Endothelial cell of umbilical vein (primary cell): ENCODE measurements at regions not wholly inside any gene's neighbourhood (a gene's known extent, or its start where the extent isn't known, plus 50 kb on each side); places are given as distances from the start of the nearest gene placed in this dataset.

Experiments
- BruUV-seq: library from RNA; stranded (reverse); fragments of 400-500 nt; replicated peaks from 2 replicates; lab custom pipeline; 2021; lab: Mats Ljungman, UMichigan
- CTCF ChIA-PET: fragments of 300-600, 350-600 bp; sonication (Branson Sonifier 250); formaldehyde crosslinking; loops from one replicate; lab custom pipeline; 2021; ENCODE audit warnings: antibody characterized with exemption, inconsistent platforms; lab: Charles Lee
- POLR2A ChIA-PET: fragments of 300-600, 350-600 bp; sonication (Branson Sonifier 250); formaldehyde crosslinking; loops from one replicate; lab custom pipeline; 2021; ENCODE audit warnings: antibody characterized with exemption, inconsistent platforms; lab: Charles Lee
- DNase-seq: peaks from one replicate; pipeline ENCODE4 v3.0.0-alpha.2; 2011; ENCODE audit warnings: low read depth, low spot score
- FAIRE-seq: peaks from 2 replicates; lab custom pipeline; 2011; peaks lifted over from hg19 to GRCh38; lab: Jason Lieb, UNC
- H2AFZ ChIP-seq: 2 replicates; pipeline ENCODE4 v1.6.0; 2012; ENCODE audit warnings: low read depth, low read length, control low read depth, inconsistent platforms
- H3K27ac ChIP-seq: 2 replicates; pipeline ENCODE4 v1.5.1; 2011; ENCODE audit warnings: low read depth, mild to moderate bottlenecking, control low read depth, low read length, moderate library complexity; ENCODE audit not compliant: insufficient read depth
- H3K27me3 ChIP-seq, 2 experiments: 2 replicates each; pipeline versions ENCODE4 v1.6.0 to v1.6.1; 2011; ENCODE audit warnings: low read length in 2 of 2, mixed read lengths in 1 of 2; ENCODE audit not compliant: control insufficient read depth in 2 of 2, insufficient read depth in 2 of 2
- H3K36me3 ChIP-seq, 2 experiments: 2 replicates in 1 of 2; 3 replicates in 1 of 2; pipeline ENCODE4 v1.5.1; 2011; ENCODE audit warnings: low read length in 2 of 2, mild to moderate bottlenecking in 1 of 2, moderate library complexity in 1 of 2; ENCODE audit not compliant: control insufficient read depth in 2 of 2, insufficient read depth in 2 of 2; ENCODE audit errors: extremely low read depth in 1 of 2
- H3K4me1 ChIP-seq: 3 replicates; pipeline ENCODE4 v1.5.1; 2011; ENCODE audit warnings: mild to moderate bottlenecking, low read length; ENCODE audit not compliant: control insufficient read depth, insufficient read depth; ENCODE audit errors: extremely low read depth
- H3K4me2 ChIP-seq: 2 replicates; pipeline ENCODE4 v1.6.1; 2011; ENCODE audit warnings: low read length, control low read depth, mixed read lengths; ENCODE audit not compliant: insufficient read depth
- H3K4me3 ChIP-seq, 3 experiments: fragments of 200-600 bp in 1 of 3; sonication (generic), shearing (Covaris generic) in 1 of 3; replicated peaks in 1 of 3; 2 replicates each; pipeline ENCODE4 v1.5.1; 2011 to 2016; ENCODE audit warnings: control low read depth in 3 of 3, low read length in 3 of 3, mild to moderate bottlenecking in 2 of 3, inconsistent platforms in 1 of 3, low read depth in 1 of 3, moderate library complexity in 1 of 3; ENCODE audit not compliant: insufficient read depth in 1 of 3
- H3K79me2 ChIP-seq: 2 replicates; pipeline ENCODE4 v1.6.0; 2012; ENCODE audit warnings: low read length, inconsistent platforms; ENCODE audit not compliant: control insufficient read depth, insufficient read depth
- H3K9ac ChIP-seq: replicated peaks from 2 replicates; pipeline ENCODE3; 2011; ENCODE audit warnings: low read length, control low read depth; ENCODE audit not compliant: insufficient read depth; ENCODE audit errors: extremely low read depth
- H3K9me1 ChIP-seq: replicated peaks from 3 replicates; pipeline ENCODE4 v1.6.0; 2011; ENCODE audit warnings: mild to moderate bottlenecking, low read length; ENCODE audit not compliant: control insufficient read depth, insufficient read depth; ENCODE audit errors: extremely low read depth
- H3K9me3 ChIP-seq: replicated peaks from 2 replicates; pipeline ENCODE4 v1.5.1; 2012; ENCODE audit warnings: low read length, inconsistent platforms; ENCODE audit not compliant: control insufficient read depth, insufficient read depth
- H4K20me1 ChIP-seq: replicated peaks from 2 replicates; pipeline ENCODE3; 2011; ENCODE audit warnings: mild to moderate bottlenecking, low read length; ENCODE audit not compliant: control insufficient read depth, insufficient read depth; ENCODE audit errors: extremely low read depth
- EZH2 ChIP-seq: IDR thresholded peaks from 2 replicates; pipeline ENCODE4 v1.6.1; 2012; ENCODE audit warnings: borderline replicate concordance, low read depth, mild to moderate bottlenecking, moderate library complexity, low read length, inconsistent platforms; ENCODE audit not compliant: severe bottlenecking
- FOS ChIP-seq: IDR thresholded peaks from 2 replicates; pipeline ENCODE4 v1.6.1; 2011; ENCODE audit warnings: mild to moderate bottlenecking, low read length, moderate library complexity, borderline replicate concordance; ENCODE audit not compliant: insufficient read depth
- GATA2 ChIP-seq: IDR thresholded peaks from 2 replicates; pipeline ENCODE4 v1.7.0; 2011; ENCODE audit warnings: low read depth, mild to moderate bottlenecking, moderate library complexity, mixed read lengths, low read length; ENCODE audit not compliant: insufficient read length, insufficient read depth
- JUN ChIP-seq: IDR thresholded peaks from 2 replicates; pipeline ENCODE4 v1.6.1; 2011; ENCODE audit warnings: borderline replicate concordance, low read depth; ENCODE audit not compliant: insufficient read length, insufficient read depth
- MYC ChIP-seq: IDR thresholded peaks from one replicate; pipeline ENCODE4 v1.6.1; 2011; ENCODE audit warnings: mild to moderate bottlenecking, low read depth, low read length
- POLR2A ChIP-seq: IDR thresholded peaks from 2 replicates; pipeline ENCODE4 v1.6.1; 2012; ENCODE audit warnings: low read depth, mild to moderate bottlenecking, control low read depth, low read length
- POLR2AphosphoS5 ChIP-seq: IDR thresholded peaks from 2 replicates; pipeline ENCODE4 v1.6.1; 2012; ENCODE audit warnings: low read depth, mild to moderate bottlenecking, control low read depth, low read length, moderate library complexity; ENCODE audit not compliant: insufficient read depth
- dilution Hi-C: fragments of 300-500 bp; cut with MboI; formaldehyde crosslinking; loops from one replicate; pipeline ENCODE4 v1.15.0; 2019; ENCODE audit warnings: low sequenced_read_pairs; ENCODE audit not compliant: extremely low pct_ligation_motif_present
- intact Hi-C: fragments of 100-400 bp; cut with micrococcal nuclease; formaldehyde crosslinking; loops from one replicate; pipeline ENCODE4 v1.10.0; 2022
- TF ChIP-seq, protein P1 (sequence below), 2 donors: IDR thresholded peaks; 1 replicate in 1 of 2; 2 replicates in 1 of 2; pipeline ENCODE4 v1.5.1; 2011; ENCODE audit warnings: low read length in 2 of 2, mild to moderate bottlenecking in 2 of 2, moderate library complexity in 2 of 2, control low read depth in 1 of 2, inconsistent platforms in 1 of 2, low read depth in 1 of 2; ENCODE audit not compliant: insufficient read depth in 1 of 2; ENCODE audit errors: extremely low read depth in 1 of 2
- TF ChIP-seq, protein P2 (sequence below): IDR thresholded peaks from 2 replicates; pipeline ENCODE4 v1.6.1; 2011; ENCODE audit not compliant: insufficient read depth, insufficient read length

DNA sequence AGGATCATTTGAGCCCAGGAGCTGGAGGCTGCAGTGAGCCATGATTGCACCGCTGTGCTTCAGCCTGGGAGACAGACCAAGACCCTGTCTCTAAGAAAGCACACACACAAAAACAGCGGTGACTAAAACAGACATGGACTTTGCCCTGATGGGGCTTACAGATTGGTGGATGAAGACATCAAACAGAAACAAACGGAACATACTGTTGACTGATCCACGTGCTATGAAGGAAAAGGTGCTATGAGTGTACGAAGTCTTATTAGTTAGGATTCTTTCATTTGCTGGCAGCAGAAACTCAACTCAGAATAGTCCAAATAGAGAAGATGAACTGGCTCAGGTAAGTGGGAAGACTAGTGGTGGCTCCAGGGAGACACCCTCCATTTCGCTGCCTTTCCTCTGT, 309.8 kb upstream of the N4BP1 start:
- Histone ChIP-seq H3K36me3 (no peaks in the 10 kb centered on the region), H3K9me1 (no peaks in the 10 kb centered on the region), H3K4me3 (no peak overlapping the region), H4K20me1 (no peaks in the 10 kb centered on the region), H3K4me2 (no peak overlapping the region), H2AFZ (no peak overlapping the region), H3K27me3 (no peaks in the 10 kb centered on the region), H3K9me3 (no peaks in the 10 kb centered on the region), H3K9ac (no peak overlapping the region), H3K4me1 (no peaks in the 10 kb centered on the region), H3K27ac (no peak overlapping the region), H3K79me2 (no peaks in the 10 kb centered on the region)
- no peak for FAIRE-seq
- BruUV-seq, result no TSS peak
- no peak for TF ChIP-seq GATA2
- TF ChIP-seq EZH2, result no peak
- TF ChIP-seq POLR2AphosphoS5, result no peak
- TF ChIP-seq, protein P1, sequence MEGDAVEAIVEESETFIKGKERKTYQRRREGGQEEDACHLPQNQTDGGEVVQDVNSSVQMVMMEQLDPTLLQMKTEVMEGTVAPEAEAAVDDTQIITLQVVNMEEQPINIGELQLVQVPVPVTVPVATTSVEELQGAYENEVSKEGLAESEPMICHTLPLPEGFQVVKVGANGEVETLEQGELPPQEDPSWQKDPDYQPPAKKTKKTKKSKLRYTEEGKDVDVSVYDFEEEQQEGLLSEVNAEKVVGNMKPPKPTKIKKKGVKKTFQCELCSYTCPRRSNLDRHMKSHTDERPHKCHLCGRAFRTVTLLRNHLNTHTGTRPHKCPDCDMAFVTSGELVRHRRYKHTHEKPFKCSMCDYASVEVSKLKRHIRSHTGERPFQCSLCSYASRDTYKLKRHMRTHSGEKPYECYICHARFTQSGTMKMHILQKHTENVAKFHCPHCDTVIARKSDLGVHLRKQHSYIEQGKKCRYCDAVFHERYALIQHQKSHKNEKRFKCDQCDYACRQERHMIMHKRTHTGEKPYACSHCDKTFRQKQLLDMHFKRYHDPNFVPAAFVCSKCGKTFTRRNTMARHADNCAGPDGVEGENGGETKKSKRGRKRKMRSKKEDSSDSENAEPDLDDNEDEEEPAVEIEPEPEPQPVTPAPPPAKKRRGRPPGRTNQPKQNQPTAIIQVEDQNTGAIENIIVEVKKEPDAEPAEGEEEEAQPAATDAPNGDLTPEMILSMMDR (IDR thresholded peaks at IDR 0.05; ENCODE audit: extremely low read depth in 1 of 2, insufficient read depth in 1 of 2, low read depth in 1 of 2, low read length in 2 of 2), result no peak
- no peak for TF ChIP-seq POLR2A
- TF ChIP-seq MYC, result no peak
- TF ChIP-seq JUN, result no peak
- no peak for TF ChIP-seq FOS
- TF ChIP-seq, protein P2, sequence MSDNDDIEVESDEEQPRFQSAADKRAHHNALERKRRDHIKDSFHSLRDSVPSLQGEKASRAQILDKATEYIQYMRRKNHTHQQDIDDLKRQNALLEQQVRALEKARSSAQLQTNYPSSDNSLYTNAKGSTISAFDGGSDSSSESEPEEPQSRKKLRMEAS, result no peak
- ChIA-PET POLR2A (no interaction called here), CTCF (no interaction called here)
- no peak for DNase-seq
- dilution Hi-C loops, result no loop called here
- intact Hi-C loops, result no loop called here
